ENCODE measurements at regions not wholly inside any gene's neighbourhood (a gene's known extent, or its start where the extent isn't known, plus 50 kb on each side); places are given as distances from the start of the nearest gene placed in this dataset.
"Not testable (repeated sequence)": the region's sequence is repeated elsewhere in the genome, so short reads cannot be mapped to it uniquely, and the experiment has no call there.

GRCh38 chr3:59408047-59408624 is 358.3 kb upstream of the CFAP20DC start:
- no peak for DNase-seq (ENCODE audit: low spot score)

GRCh38 chr3:59407425-59407824 is 357.6 kb upstream of the CFAP20DC start:
- no peak for DNase-seq (ENCODE audit: low spot score)

- DNase-seq (ENCODE audit: low spot score): no peak
Measured at GRCh38 chr3:59406943-59407342, 357.1 kb upstream of the CFAP20DC start.

- no peak for DNase-seq (ENCODE audit: low spot score)
Measured at GRCh38 chr3:59404851-59405250, 355.0 kb upstream of the CFAP20DC start.

GRCh38 chr3:59404064-59404463 is 354.2 kb upstream of the CFAP20DC start:
- DNase-seq (ENCODE audit: low spot score): no peak

GRCh38 chr3:59401924-59402323 is 352.1 kb upstream of the CFAP20DC start:
- no peak for DNase-seq (ENCODE audit: low spot score)

GRCh38 chr3:59392116-59392515 is 342.3 kb upstream of the CFAP20DC start:
- DNase-seq (ENCODE audit: low spot score): no peak

- no peak for DNase-seq (ENCODE audit: low spot score)
Measured at GRCh38 chr3:59391131-59391530, 341.3 kb upstream of the CFAP20DC start.

GRCh38 chr3:59388555-59389270 is 338.9 kb upstream of the CFAP20DC start:
- no peak for DNase-seq (ENCODE audit: low spot score)

- no peak for DNase-seq (ENCODE audit: low spot score)
Measured at GRCh38 chr3:59386165-59386564, 336.3 kb upstream of the CFAP20DC start.

- no peak for DNase-seq (ENCODE audit: low spot score)
Measured at GRCh38 chr3:59385547-59385946, 335.7 kb upstream of the CFAP20DC start.

GRCh38 chr3:59381282-59381681 is 331.5 kb upstream of the CFAP20DC start:
- DNase-seq (ENCODE audit: low spot score): no peak

- no peak for DNase-seq (ENCODE audit: low spot score)
Measured at GRCh38 chr3:59380146-59380545, 330.3 kb upstream of the CFAP20DC start.

- no peak for DNase-seq (ENCODE audit: low spot score)
Measured at GRCh38 chr3:59374818-59375211, 325.0 kb upstream of the CFAP20DC start.

GRCh38 chr3:59374091-59374817 is 324.4 kb upstream of the CFAP20DC start:
- no peak for DNase-seq (ENCODE audit: low spot score)

- no peak for DNase-seq (ENCODE audit: low spot score)
Measured at GRCh38 chr3:59372346-59372745, 322.5 kb upstream of the CFAP20DC start.

- no peak for DNase-seq (ENCODE audit: low spot score)
Measured at GRCh38 chr3:59368900-59369675, 319.3 kb upstream of the CFAP20DC start.

- DNase-seq (ENCODE audit: low spot score): no peak
Measured at GRCh38 chr3:59367150-59367549, 317.3 kb upstream of the CFAP20DC start.

GRCh38 chr3:59366218-59366617 is 316.4 kb upstream of the CFAP20DC start:
- DNase-seq (ENCODE audit: low spot score): no peak

- no peak for DNase-seq (ENCODE audit: low spot score)
Measured at GRCh38 chr3:59364496-59364895, 314.7 kb upstream of the CFAP20DC start.

GRCh38 chr3:59360312-59360711 is 310.5 kb upstream of the CFAP20DC start:
- not testable (repeated sequence) for DNase-seq (ENCODE audit: low spot score)

- no peak for DNase-seq (ENCODE audit: low spot score)
Measured at GRCh38 chr3:59341459-59341858, 291.6 kb upstream of the CFAP20DC start.

- DNase-seq (ENCODE audit: low spot score): no peak
Measured at GRCh38 chr3:59339818-59340217, 290.0 kb upstream of the CFAP20DC start.
